Liver (tissue), 3 donors: ENCODE measurements at regions not wholly inside any gene's neighbourhood (a gene's known extent, or its start where the extent isn't known, plus 50 kb on each side); places are given as distances from the start of the nearest gene placed in this dataset.

Experiments
- CTCF ChIP-seq: fragments of 150-350 bp; IDR thresholded peaks from 2 replicates; pipeline ENCODE4 v1.5.1; 2017; ENCODE audit warnings: improper control_type of control experiment, low read depth, low read length; ENCODE audit not compliant: missing input control
- RAD21 ChIP-seq, 2 donors: IDR thresholded peaks; 2 replicates each; pipeline ENCODE4 v1.6.1; 2016; ENCODE audit warnings: antibody characterized with exemption in 2 of 2, mild to moderate bottlenecking in 2 of 2
- REST ChIP-seq: IDR thresholded peaks from 2 replicates; pipeline ENCODE4 v1.6.1; 2016; ENCODE audit warnings: antibody characterized with exemption, mild to moderate bottlenecking
- TAF1 ChIP-seq: conservative IDR thresholded peaks from 2 replicates; pipeline ENCODE4 v1.6.1; 2016; ENCODE audit warnings: antibody characterized with exemption, mild to moderate bottlenecking
- donor health status: healthy.
- donor health status: healthy.

DNA sequence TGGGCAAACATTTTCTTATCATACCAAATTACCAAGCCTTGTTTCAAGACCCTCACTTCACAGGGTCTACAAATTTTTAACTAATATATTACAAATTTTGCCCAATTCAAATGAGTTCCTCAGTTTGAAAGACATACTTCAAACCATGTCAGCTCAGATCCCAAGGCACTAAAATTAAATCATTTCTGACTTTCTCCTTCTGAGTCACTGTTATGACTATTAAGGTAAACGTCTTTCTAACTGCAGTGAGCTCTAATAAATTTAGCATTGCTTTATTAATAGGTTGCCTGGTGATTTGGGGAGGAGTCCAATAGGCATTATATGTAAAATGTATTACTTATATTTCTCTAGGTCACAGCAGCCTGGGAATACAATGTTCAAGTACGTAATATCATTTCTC, 158.2 kb upstream of the ARHGEF26 start:
- TF ChIP-seq RAD21 (IDR thresholded peaks at IDR 0.05) (no peak), CTCF (no peak), TAF1 (no peak), REST (no peak)
